ENCODE measurements at regions not wholly inside any gene's neighbourhood (a gene's known extent, or its start where the extent isn't known, plus 50 kb on each side); places are given as distances from the start of the nearest gene placed in this dataset.
"Not testable (repeated sequence)": the region's sequence is repeated elsewhere in the genome, so short reads cannot be mapped to it uniquely, and the experiment has no call there.

- TF ChIP-seq, protein P1, sequence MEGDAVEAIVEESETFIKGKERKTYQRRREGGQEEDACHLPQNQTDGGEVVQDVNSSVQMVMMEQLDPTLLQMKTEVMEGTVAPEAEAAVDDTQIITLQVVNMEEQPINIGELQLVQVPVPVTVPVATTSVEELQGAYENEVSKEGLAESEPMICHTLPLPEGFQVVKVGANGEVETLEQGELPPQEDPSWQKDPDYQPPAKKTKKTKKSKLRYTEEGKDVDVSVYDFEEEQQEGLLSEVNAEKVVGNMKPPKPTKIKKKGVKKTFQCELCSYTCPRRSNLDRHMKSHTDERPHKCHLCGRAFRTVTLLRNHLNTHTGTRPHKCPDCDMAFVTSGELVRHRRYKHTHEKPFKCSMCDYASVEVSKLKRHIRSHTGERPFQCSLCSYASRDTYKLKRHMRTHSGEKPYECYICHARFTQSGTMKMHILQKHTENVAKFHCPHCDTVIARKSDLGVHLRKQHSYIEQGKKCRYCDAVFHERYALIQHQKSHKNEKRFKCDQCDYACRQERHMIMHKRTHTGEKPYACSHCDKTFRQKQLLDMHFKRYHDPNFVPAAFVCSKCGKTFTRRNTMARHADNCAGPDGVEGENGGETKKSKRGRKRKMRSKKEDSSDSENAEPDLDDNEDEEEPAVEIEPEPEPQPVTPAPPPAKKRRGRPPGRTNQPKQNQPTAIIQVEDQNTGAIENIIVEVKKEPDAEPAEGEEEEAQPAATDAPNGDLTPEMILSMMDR (IDR thresholded peaks at IDR 0.05; ENCODE audit: low read depth, low read length), result no peak
- no peak for TF ChIP-seq MYC (IDR thresholded peaks at IDR 0.05; ENCODE audit: low read depth, low read length)
- TF ChIP-seq, protein P2, sequence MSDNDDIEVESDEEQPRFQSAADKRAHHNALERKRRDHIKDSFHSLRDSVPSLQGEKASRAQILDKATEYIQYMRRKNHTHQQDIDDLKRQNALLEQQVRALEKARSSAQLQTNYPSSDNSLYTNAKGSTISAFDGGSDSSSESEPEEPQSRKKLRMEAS (IDR thresholded peaks at IDR 0.05; ENCODE audit: low read depth, low read length), result no peak
- TF ChIP-seq POLR2A (IDR thresholded peaks at IDR 0.05; ENCODE audit: extremely low read depth, insufficient read length), result no peak
- no peak for DNase-seq (ENCODE audit: low read depth)
- no peak overlapping the region for H3K4me3 ChIP-seq (ENCODE audit: low read depth, low read length)
These were observed 717.3 kb downstream of the TRHDE start for GRCh38 chr12:72989458-72989947.

DNA sequence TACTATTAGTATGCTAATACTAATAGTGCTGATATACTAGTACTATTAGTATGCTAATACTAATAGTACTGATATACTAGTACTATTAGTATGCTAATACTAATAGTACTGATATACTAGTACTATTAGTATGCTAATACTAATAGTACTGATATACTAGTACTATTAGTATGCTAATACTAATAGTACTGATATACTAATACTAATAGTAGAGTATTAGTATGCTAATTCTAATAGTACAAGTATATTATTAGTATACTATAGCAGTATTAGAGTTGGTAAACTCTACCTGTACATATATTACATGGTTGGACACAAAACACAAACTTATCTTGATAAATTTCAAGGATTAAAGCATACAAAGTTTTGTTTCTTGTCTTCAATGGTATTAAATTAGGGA, 722.9 kb downstream of the TRHDE start:
- not testable (repeated sequence) for DNase-seq (ENCODE audit: low read depth); H3K4me3 ChIP-seq (ENCODE audit: low read depth, low read length)

- no peak for TF ChIP-seq MYC (IDR thresholded peaks at IDR 0.05; ENCODE audit: low read depth, low read length)
- TF ChIP-seq, protein P1 (IDR thresholded peaks at IDR 0.05; ENCODE audit: low read depth, low read length), result no peak
- TF ChIP-seq, protein P2 (IDR thresholded peaks at IDR 0.05; ENCODE audit: low read depth, low read length), result no peak
- TF ChIP-seq POLR2A (IDR thresholded peaks at IDR 0.05; ENCODE audit: extremely low read depth, insufficient read length), result no peak
- no peak overlapping the region for H3K4me3 ChIP-seq (ENCODE audit: low read depth, low read length)
- peak; percentile 15 for DNase-seq (ENCODE audit: low read depth)
These were observed 723.4 kb downstream of the TRHDE start for GRCh38 chr12:72995616-72996015.

GRCh38 chr12:73001806-73002205, 729.6 kb downstream of the TRHDE start:
- H3K4me3 ChIP-seq (ENCODE audit: low read depth, low read length); DNase-seq (ENCODE audit: low read depth): not testable (repeated sequence)

- not testable (repeated sequence) for DNase-seq (ENCODE audit: low read depth); H3K4me3 ChIP-seq (ENCODE audit: low read depth, low read length)
These were observed 730.3 kb downstream of the TRHDE start for GRCh38 chr12:73002504-73002903.

DNA sequence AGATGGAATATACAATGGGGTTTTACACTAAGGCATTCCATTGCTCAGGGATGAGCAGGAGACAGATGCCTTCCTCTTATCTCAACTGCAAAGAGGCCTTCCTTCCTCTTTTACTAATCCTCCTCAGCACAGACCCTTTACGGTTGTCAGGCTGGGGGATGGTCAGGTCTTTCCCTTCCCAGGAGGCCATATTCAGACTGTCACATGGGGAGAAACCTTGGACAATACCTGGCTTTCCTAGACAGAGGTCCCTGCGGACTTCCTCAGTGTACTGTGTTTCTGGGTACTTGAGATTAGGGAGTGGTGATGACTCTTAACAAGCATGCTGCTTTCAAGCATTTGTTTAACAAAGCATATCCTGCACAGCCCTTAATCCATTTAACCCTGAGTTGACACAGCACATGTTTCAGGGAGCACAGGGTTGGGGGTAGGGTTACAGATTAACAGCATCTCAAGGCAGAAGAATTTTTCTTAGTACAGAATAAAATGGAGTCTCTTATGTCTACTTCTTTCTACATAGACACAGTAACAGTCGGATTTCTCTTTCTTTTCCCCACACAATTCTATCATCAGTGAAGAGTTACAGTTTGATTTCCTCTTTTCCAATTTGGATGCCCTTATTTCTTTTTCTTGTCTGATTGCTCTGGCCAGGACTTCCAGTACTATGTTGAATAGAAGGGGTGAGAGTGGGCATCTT, 737.1 kb downstream of the TRHDE start:
- not testable (repeated sequence) for DNase-seq (ENCODE audit: low read depth); H3K4me3 ChIP-seq (ENCODE audit: low read depth, low read length)

- no peak overlapping the region for H3K4me3 ChIP-seq (ENCODE audit: low read depth, low read length)
- DNase-seq (ENCODE audit: low read depth), result no peak
- TF ChIP-seq POLR2A (IDR thresholded peaks at IDR 0.05; ENCODE audit: extremely low read depth, insufficient read length), result no peak
- no peak for TF ChIP-seq MYC (IDR thresholded peaks at IDR 0.05; ENCODE audit: low read depth, low read length)
- TF ChIP-seq, protein P1 (IDR thresholded peaks at IDR 0.05; ENCODE audit: low read depth, low read length), result no peak
- TF ChIP-seq, protein P2 (IDR thresholded peaks at IDR 0.05; ENCODE audit: low read depth, low read length), result no peak
These were observed 745.8 kb downstream of the TRHDE start for GRCh38 chr12:73017981-73018380.

GRCh38 chr12:73053893-73054292, 781.7 kb downstream of the TRHDE start:
- TF ChIP-seq, protein P1 (IDR thresholded peaks at IDR 0.05; ENCODE audit: low read depth, low read length), result no peak
- no peak for TF ChIP-seq MYC (IDR thresholded peaks at IDR 0.05; ENCODE audit: low read depth, low read length)
- TF ChIP-seq POLR2A (IDR thresholded peaks at IDR 0.05; ENCODE audit: extremely low read depth, insufficient read length), result no peak
- TF ChIP-seq, protein P2 (IDR thresholded peaks at IDR 0.05; ENCODE audit: low read depth, low read length), result no peak
- H3K4me3 ChIP-seq (ENCODE audit: low read depth, low read length), result no peak overlapping the region
- DNase-seq (ENCODE audit: low read depth), result no peak
